ENCODE measurements at regions not wholly inside any gene's neighbourhood (a gene's known extent, or its start where the extent isn't known, plus 50 kb on each side); places are given as distances from the start of the nearest gene placed in this dataset.

DNA sequence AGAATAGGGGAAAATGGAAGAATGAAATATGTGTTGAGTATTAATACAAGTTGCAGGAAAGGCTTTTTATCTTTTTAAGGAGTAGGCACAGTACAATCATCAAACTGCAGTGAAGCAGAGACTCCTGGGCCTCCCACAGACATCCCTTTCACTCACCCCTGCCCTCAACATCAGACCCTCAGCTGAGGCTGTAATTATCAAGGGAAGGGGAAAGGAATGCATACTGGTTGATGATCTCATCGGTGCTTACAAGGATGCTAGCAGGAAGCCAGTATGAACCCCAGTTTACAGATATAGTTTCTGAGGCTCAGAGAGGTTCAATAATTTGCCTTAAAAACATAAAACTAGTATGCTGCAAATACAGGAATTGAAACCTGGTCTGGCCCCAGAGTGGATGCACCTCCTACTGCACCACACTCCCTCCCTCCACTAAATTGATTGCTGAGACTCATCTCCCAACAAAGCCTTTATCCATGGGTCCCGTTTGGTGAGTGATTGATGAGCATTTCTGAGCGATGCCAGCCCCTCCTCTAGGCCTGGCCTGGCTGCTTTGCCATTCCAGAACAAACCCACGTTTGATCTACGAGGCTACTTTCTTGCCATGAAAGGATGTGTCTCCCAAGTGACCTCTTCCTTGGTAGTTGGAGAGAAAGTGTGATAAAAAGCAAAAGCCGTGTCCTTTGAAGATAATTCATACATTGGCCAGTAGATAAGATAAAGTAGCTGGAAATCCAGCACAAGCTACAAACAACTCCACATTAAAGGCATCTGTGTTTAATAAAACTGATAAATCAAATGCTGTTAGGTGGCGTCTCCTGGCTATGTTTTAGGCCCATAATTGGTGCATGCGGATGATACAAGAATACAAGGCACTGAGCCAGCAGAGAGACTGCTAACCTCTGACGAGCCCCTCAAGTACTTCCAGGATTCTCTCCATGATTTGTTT lies 233.9 kb upstream of the CAMK1G start:
- TF ChIP-seq POLR2AphosphoS5 (IDR thresholded peaks at IDR 0.05) (no peak), POLR2A (IDR thresholded peaks at IDR 0.05) (no peak), EP300 (IDR thresholded peaks at IDR 0.05) (no peak)
